HepG2 (cell line): ENCODE measurements at regions not wholly inside any gene's neighbourhood (a gene's known extent, or its start where the extent isn't known, plus 50 kb on each side); places are given as distances from the start of the nearest gene placed in this dataset.

Source experiments
- ATF5 ChIP-seq: sonication (generic); formaldehyde crosslinking; IDR thresholded peaks from 2 replicates; pipeline ENCODE4 v1.4.0; 2020; ENCODE audit warnings: mild to moderate bottlenecking, low read depth, missing genetic modification reagents
- CENPBD1 ChIP-seq: sonication (generic); formaldehyde crosslinking; IDR thresholded peaks from 2 replicates; pipeline ENCODE4 v1.8.0; 2022; ENCODE audit warnings: missing genetic modification reagents, low read depth, mild to moderate bottlenecking, borderline replicate concordance
- CREB1 ChIP-seq, 2 experiments: fragments of 450-650 bp in 1 of 2; IDR thresholded peaks; 2 replicates each; pipeline ENCODE4 v1.6.1; 2016 to 2017; ENCODE audit warnings: control low read depth in 1 of 2, mild to moderate bottlenecking in 1 of 2, missing compliant biosample characterization in 1 of 2, missing genetic modification characterization in 1 of 2
- EEA1 ChIP-seq: sonication (generic); formaldehyde crosslinking; IDR thresholded peaks from 2 replicates; pipeline ENCODE4 v1.5.1; 2020; ENCODE audit warnings: mild to moderate bottlenecking, missing genetic modification reagents, borderline replicate concordance
- GPBP1L1 ChIP-seq: sonication (generic); formaldehyde crosslinking; IDR thresholded peaks from 2 replicates; pipeline ENCODE4 v1.5.0; 2020; ENCODE audit warnings: mild to moderate bottlenecking, missing genetic modification reagents
- MXI1 ChIP-seq: IDR thresholded peaks from 3 replicates; pipeline ENCODE4 v1.6.1; 2012; ENCODE audit warnings: low read depth, low read length, inconsistent platforms, borderline replicate concordance
- NFIB ChIP-seq: sonication (generic); formaldehyde crosslinking; IDR thresholded peaks from 2 replicates; pipeline ENCODE4 v1.9.0; 2021; ENCODE audit warnings: missing genetic modification reagents, mild to moderate bottlenecking, borderline replicate concordance
- NFIC ChIP-seq: IDR thresholded peaks from 2 replicates; pipeline ENCODE4 v1.6.1; 2012; ENCODE audit warnings: mild to moderate bottlenecking, low read length, inconsistent platforms
- NR2C2 ChIP-seq: sonication (generic); formaldehyde crosslinking; IDR thresholded peaks from 2 replicates; pipeline ENCODE4 v1.4.0; 2020; ENCODE audit warnings: missing genetic modification reagents, mild to moderate bottlenecking, moderate library complexity, borderline replicate concordance
- POLR2AphosphoS2 ChIP-seq: IDR thresholded peaks from 2 replicates; pipeline ENCODE4 v1.6.1; 2011; ENCODE audit warnings: low read depth, low read length, improper control_type of control experiment
- PREB ChIP-seq: sonication (generic); formaldehyde crosslinking; IDR thresholded peaks from 2 replicates; pipeline ENCODE4 v1.4.0; 2020; ENCODE audit warnings: missing genetic modification reagents
- SSRP1 ChIP-seq: IDR thresholded peaks from 2 replicates; pipeline ENCODE4 v1.6.1; 2016; ENCODE audit warnings: control low read depth
- TCF7L2 ChIP-seq: IDR thresholded peaks from 2 replicates; pipeline ENCODE4 v1.6.1; 2011; ENCODE audit warnings: mild to moderate bottlenecking, low read depth, low read length, moderate library complexity
- TEF ChIP-seq: sonication (generic); formaldehyde crosslinking; IDR thresholded peaks from 2 replicates; pipeline ENCODE4 v1.5.0; 2020; ENCODE audit warnings: missing genetic modification reagents
- ZBTB26 ChIP-seq: IDR thresholded peaks from 2 replicates; pipeline ENCODE4 v1.6.1; 2016; ENCODE audit warnings: missing compliant biosample characterization, missing genetic modification reagents, borderline replicate concordance
- ZNF17 ChIP-seq: sonication (generic); formaldehyde crosslinking; IDR thresholded peaks from 2 replicates; pipeline ENCODE4 v1.5.0; 2020; ENCODE audit warnings: mild to moderate bottlenecking, missing genetic modification reagents
- ZNF263 ChIP-seq: sonication (generic); formaldehyde crosslinking; IDR thresholded peaks from 2 replicates; pipeline ENCODE4 v1.4.0; 2020; ENCODE audit warnings: missing genetic modification reagents
- ZNF3 ChIP-seq: IDR thresholded peaks from 2 replicates; pipeline ENCODE4 v1.7.0; 2017; ENCODE audit warnings: inconsistent platforms
- ZNF574 ChIP-seq: sonication (generic); formaldehyde crosslinking; IDR thresholded peaks from 2 replicates; pipeline ENCODE4 v1.4.0; 2020; ENCODE audit warnings: missing genetic modification reagents
- ZNF660 ChIP-seq: sonication (generic); formaldehyde crosslinking; IDR thresholded peaks from 2 replicates; pipeline ENCODE4 v1.5.1; 2020; ENCODE audit warnings: mild to moderate bottlenecking, low read depth, missing genetic modification reagents, borderline replicate concordance
- ZNF776 ChIP-seq: sonication (generic); formaldehyde crosslinking; IDR thresholded peaks from 2 replicates; pipeline ENCODE4 v1.4.0; 2020; ENCODE audit warnings: mild to moderate bottlenecking, missing genetic modification reagents

- TF ChIP-seq TEF (CRISPR knock-in tag) (no peak; the same call in 1 of the 2 replicates), ZNF3 (CRISPR knock-in tag) (no peak), MXI1 (peak; percentile 74; the same call in 1 of the 3 replicates), EEA1 (peak; percentile 48; the same call in 1 of the 2 replicates), ZNF574 (CRISPR knock-in tag) (peak; percentile 56; the same call in 1 of the 2 replicates), ZBTB26 (CRISPR knock-in tag) (peak; percentile 69; the same call in 1 of the 2 replicates), SSRP1 (peak; percentile 95; the same call in 1 of the 2 replicates), TCF7L2 (no peak), CREB1 (IDR thresholded peaks at IDR 0.05) (peak; percentile 79), CREB1 (CRISPR knock-in tag; IDR thresholded peaks at IDR 0.05) (peak; percentile 85), ZNF17 (CRISPR knock-in tag) (no peak), GPBP1L1 (no peak), PREB (CRISPR knock-in tag) (no peak), ATF5 (CRISPR knock-in tag) (peak; percentile 80), NFIC (no peak; the same call in 1 of the 2 replicates), CENPBD1 (CRISPR knock-in tag) (no peak), POLR2AphosphoS2 (no peak), ZNF263 (CRISPR knock-in tag) (no peak; the same call in 1 of the 2 replicates), ZNF660 (0 out of 2 replicates have a peak, but pooled peaks have one; percentile 46), ZNF776 (CRISPR knock-in tag) (no peak), NFIB (no peak), NR2C2 (CRISPR knock-in tag) (no peak; the same call in 1 of the 2 replicates)
These were observed 118.1 kb downstream of the CEBPB start (continued) for GRCh38 chr20:50308513-50309279.
